KBM-7 (cell line): ENCODE measurements at regions not wholly inside any gene's neighbourhood (a gene's known extent, or its start where the extent isn't known, plus 50 kb on each side); places are given as distances from the start of the nearest gene placed in this dataset.
"Not testable (repeated sequence)": the region's sequence is repeated elsewhere in the genome, so short reads cannot be mapped to it uniquely, and the experiment has no call there.

ENCODE experiments used
- DNase-seq: peaks from one replicate; pipeline ENCODE4 v3.0.0-alpha.2; 2015
- in situ Hi-C: fragments of 300-500 bp; cut with MboI; formaldehyde crosslinking; loops from 2 replicates; pipeline ENCODE4 v1.14.3; 2020; ENCODE audit warnings: low sequenced_read_pairs, low pct_unique_long_range_greater_than_20kb, mixed read lengths

GRCh38 chrX:55813150-55813549, 95.6 kb downstream of the RRAGB start:
- in situ Hi-C loops, result no loop called here

GRCh38 chrX:55815546-55815945, 98.0 kb downstream of the RRAGB start:
- no peak for DNase-seq
- in situ Hi-C loops, result no loop called here

More at GRCh38 chrX:55813150-55813549, 95.6 kb downstream of the RRAGB start:
- no peak for DNase-seq

GRCh38 chrX:55816023-55816422, 98.5 kb downstream of the RRAGB start:
- no peak for DNase-seq
- in situ Hi-C loops, result no loop called here

- in situ Hi-C loops, result no loop called here
- no peak for DNase-seq
These were observed 101.3 kb downstream of the RRAGB start for GRCh38 chrX:55818673-55819375.

GRCh38 chrX:55839485-55839884, 121.9 kb downstream of the RRAGB start:
- DNase-seq, result no peak
- in situ Hi-C loops, result no loop called here

- in situ Hi-C loops, result no loop called here
These were observed 124.6 kb downstream of the RRAGB start for GRCh38 chrX:55841962-55842752.

GRCh38 chrX:55866779-55867178, 149.2 kb downstream of the RRAGB start:
- DNase-seq, in situ Hi-C loops: not testable (repeated sequence)

More at GRCh38 chrX:55841962-55842752, 124.6 kb downstream of the RRAGB start:
- DNase-seq, result no peak

GRCh38 chrX:55867181-55867651, 149.7 kb downstream of the RRAGB start:
- in situ Hi-C loops, result no loop called here

GRCh38 chrX:55867708-55868107, 150.2 kb downstream of the RRAGB start:
- in situ Hi-C loops, result no loop called here

More at GRCh38 chrX:55867181-55867651, 149.7 kb downstream of the RRAGB start:
- DNase-seq, result peak; percentile 34

GRCh38 chrX:55874807-55875206, 157.3 kb downstream of the RRAGB start:
- no peak for DNase-seq
- in situ Hi-C loops, result no loop called here

More at GRCh38 chrX:55867708-55868107, 150.2 kb downstream of the RRAGB start:
- no peak for DNase-seq

- DNase-seq, in situ Hi-C loops: not testable (repeated sequence)
These were observed 166.0 kb downstream of the RRAGB start for GRCh38 chrX:55883541-55883940.

GRCh38 chrX:55907968-55908607, 190.5 kb downstream of the RRAGB start:
- in situ Hi-C loops, result no loop called here
- peak; percentile 53 for DNase-seq

GRCh38 chrX:55908661-55909212, 191.2 kb downstream of the RRAGB start:
- in situ Hi-C loops, result no loop called here
- DNase-seq, result no peak

GRCh38 chrX:55919367-55920221, 202.0 kb downstream of the RRAGB start:
- in situ Hi-C loops, result no loop called here
- DNase-seq, result no peak

- no peak for DNase-seq
- in situ Hi-C loops, result no loop called here
These were observed 207.0 kb downstream of the RRAGB start for GRCh38 chrX:55924574-55924973.

GRCh38 chrX:55928529-55928928, 211.0 kb downstream of the RRAGB start:
- in situ Hi-C loops, DNase-seq: not testable (repeated sequence)
